HUES64 (cell line): ENCODE measurements at regions not wholly inside any gene's neighbourhood (a gene's known extent, or its start where the extent isn't known, plus 50 kb on each side); places are given as distances from the start of the nearest gene placed in this dataset.
"Not testable (repeated sequence)": the region's sequence is repeated elsewhere in the genome, so short reads cannot be mapped to it uniquely, and the experiment has no call there.

Source experiments
- H3K27ac ChIP-seq: 2 replicates; pipeline ENCODE4 v1.7.0; 2013; ENCODE audit warnings: low read depth, low read length, inconsistent platforms
- H3K27me3 ChIP-seq: 2 replicates; pipeline ENCODE4 v1.6.1; 2013; ENCODE audit warnings: mild to moderate bottlenecking, low read length; ENCODE audit not compliant: insufficient read depth
- H3K36me3 ChIP-seq: 2 replicates; pipeline ENCODE4 v1.6.1; 2013; ENCODE audit warnings: mild to moderate bottlenecking, low read length; ENCODE audit not compliant: insufficient read depth
- H3K4me1 ChIP-seq: 2 replicates; pipeline ENCODE4 v1.6.1; 2013; ENCODE audit warnings: mild to moderate bottlenecking, low read length, moderate library complexity; ENCODE audit not compliant: insufficient read depth
- H3K4me3 ChIP-seq: 2 replicates; pipeline ENCODE4 v1.5.1; 2013; ENCODE audit warnings: mild to moderate bottlenecking, low read length, moderate library complexity
- H3K9ac ChIP-seq: 2 replicates; pipeline ENCODE4 v1.6.1; 2013; ENCODE audit warnings: mild to moderate bottlenecking, low read depth, low read length
- H3K9me3 ChIP-seq: 2 replicates; pipeline ENCODE4 v1.6.1; 2013; ENCODE audit warnings: low read depth, low read length; ENCODE audit not compliant: insufficient read depth
- WGBS: fragments of 150-250, 120-280 bp; methylation state at CpG from one replicate; pipeline ENCODE4 v1.1.7; 2013; ENCODE audit warnings: missing lambda C conversion rate; 5-methylcytosine and 5-hydroxymethylcytosine counted together

DNA sequence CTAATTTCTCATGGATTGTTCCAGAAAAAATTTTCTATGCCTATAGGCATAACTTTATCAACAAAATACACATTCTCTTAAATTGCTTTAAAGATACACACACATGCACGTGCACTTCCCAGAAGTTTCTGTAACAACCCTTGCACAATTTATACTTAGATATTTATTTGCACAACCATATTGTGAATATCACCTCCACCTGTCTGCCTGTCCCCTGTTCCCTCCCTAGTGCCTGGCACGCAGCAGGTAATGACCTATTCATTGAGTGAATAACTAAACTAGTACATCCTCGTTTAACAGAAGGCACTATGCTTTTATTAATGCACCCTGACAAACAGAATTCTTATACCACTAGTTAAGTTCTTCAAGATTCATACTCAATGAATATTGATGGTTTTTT, 198.9 kb downstream of the BCAS1 start:
- peak overlapping the region; percentile 9; the same call in 1 of the 2 replicates for H3K27ac ChIP-seq
- peaks cover 54% of the 10 kb centered on the region for H3K4me1 ChIP-seq
- 81% methylated on average over 3 of the region's 3 CpGs for WGBS
- H3K9ac ChIP-seq: no peak overlapping the region
- H3K4me3 ChIP-seq: no peak overlapping the region
- H3K9me3 ChIP-seq: no peaks in the 10 kb centered on the region
- H3K36me3 ChIP-seq: no peaks in the 10 kb centered on the region
- H3K27me3 ChIP-seq: no peaks in the 10 kb centered on the region

GRCh38 chr20:53870426-53871315, 199.7 kb downstream of the BCAS1 start:
- Histone ChIP-seq H3K27ac (no peak overlapping the region), H3K9ac (no peak overlapping the region), H3K4me1 (peaks cover 63% of the 10 kb centered on the region), H3K36me3 (no peaks in the 10 kb centered on the region), H3K4me3 (no peak overlapping the region), H3K9me3 (no peaks in the 10 kb centered on the region), H3K27me3 (no peaks in the 10 kb centered on the region)
- 74% methylated on average over 8 of the region's 9 CpGs for WGBS

DNA sequence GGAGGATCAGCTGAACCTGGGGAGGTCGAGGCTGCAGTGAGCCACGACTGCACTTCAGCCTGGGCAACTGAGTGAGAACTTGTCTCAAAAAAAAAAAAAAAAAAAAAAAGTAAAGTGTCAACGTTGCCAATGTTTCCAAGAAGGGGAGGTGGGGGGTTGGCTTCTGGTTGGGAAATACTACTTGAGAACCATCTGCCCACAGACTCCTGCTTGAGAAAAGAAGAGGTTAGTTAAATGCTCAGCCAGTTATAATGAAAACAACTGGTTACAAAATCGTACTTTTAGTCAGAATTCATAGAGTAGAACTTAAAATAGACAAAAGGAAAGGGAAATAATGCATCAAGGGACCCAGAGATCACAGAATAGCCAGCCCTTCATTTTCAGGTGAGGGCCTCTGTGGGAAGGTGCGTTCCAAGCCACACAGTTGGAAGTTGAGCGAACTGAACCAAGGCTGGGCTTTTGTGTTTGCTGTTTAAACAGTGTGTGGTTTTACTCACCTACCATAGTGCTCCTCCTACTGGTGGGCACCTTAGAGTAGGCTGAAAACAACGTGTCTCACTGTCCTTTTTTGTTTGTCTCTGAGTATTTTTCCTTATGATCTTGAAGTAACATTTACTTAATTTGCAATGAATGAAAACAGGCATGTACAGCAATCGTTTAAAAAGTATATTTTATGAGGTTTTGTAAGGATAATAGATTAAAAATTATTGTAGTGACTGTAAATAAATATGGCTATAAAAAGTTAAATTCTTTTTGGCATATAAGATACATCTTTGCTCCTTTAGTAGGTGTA, 200.7 kb downstream of the BCAS1 start:
- no peaks in the 10 kb centered on the region for H3K36me3 ChIP-seq
- H3K4me3 ChIP-seq: no peak overlapping the region
- H3K27ac ChIP-seq: peak overlapping the region; percentile 22; the same call in 1 of the 2 replicates
- H3K9me3 ChIP-seq: no peaks in the 10 kb centered on the region
- H3K9ac ChIP-seq: no peak overlapping the region
- 29% methylated on average over 8 of the region's 8 CpGs for WGBS
- no peaks in the 10 kb centered on the region for H3K27me3 ChIP-seq
- peaks cover 73% of the 10 kb centered on the region for H3K4me1 ChIP-seq

GRCh38 chr20:53867741-53868351, 202.5 kb downstream of the BCAS1 start:
- H3K36me3 ChIP-seq: no peaks in the 10 kb centered on the region
- H3K4me1 ChIP-seq: peaks cover 82% of the 10 kb centered on the region
- H3K27me3 ChIP-seq: no peaks in the 10 kb centered on the region
- peak overlapping the region; percentile 26 for H3K4me3 ChIP-seq
- H3K9me3 ChIP-seq: no peaks in the 10 kb centered on the region
- peak overlapping the region; percentile 97 for H3K27ac ChIP-seq
- 49% methylated on average over 6 of the region's 6 CpGs for WGBS
- H3K9ac ChIP-seq: peak overlapping the region; percentile 50; the same call in 1 of the 2 replicates

DNA sequence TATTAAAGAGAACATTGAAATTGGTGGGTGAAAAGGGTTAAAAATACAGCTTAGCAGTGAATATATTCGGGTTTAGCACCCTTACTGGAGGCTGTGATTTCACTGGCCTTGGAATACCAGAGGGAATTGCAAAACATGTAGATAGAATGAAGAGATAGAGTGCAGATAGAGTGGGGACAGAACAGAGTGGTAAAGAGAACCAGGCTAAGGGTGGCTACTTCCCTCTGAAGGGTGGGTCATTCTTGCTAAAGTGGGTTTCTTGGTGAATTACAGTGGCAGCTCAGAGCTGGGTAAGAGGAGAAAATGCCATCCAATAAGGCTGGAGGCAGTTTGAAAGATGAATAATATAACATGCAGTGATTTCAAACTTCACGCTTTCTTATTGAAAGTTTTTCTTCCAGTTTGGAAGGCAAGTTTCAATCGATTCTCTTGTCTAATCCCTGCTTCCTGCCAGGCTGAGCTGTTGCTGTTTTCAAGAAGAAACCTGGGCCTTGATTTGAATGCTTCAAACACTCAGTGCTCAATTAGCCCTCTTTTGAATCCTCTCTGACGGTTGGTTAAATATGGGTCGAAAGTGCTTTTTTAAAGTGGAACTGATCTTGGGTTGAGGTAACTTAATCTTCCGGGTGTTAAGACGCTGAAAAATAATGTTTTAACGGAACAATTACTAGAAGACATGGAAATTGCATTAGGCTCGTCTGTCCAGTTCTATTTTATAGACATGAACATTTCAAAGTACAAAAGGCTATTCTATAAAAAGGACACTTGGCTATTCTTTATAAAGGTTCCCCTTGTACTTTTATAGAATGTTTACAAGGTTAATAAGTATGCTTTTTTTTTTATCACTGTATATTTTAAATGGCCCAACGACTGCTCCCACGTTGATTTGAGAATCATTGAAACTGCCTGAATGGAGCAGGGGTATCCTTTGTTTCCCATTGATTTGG, 203.3 kb downstream of the BCAS1 start:
- Histone ChIP-seq H3K4me1 (peaks cover 76% of the 10 kb centered on the region), H3K9me3 (no peaks in the 10 kb centered on the region), H3K4me3 (peak overlapping the region; percentile 26), H3K27me3 (no peaks in the 10 kb centered on the region), H3K27ac (peak overlapping the region; percentile 97), H3K9ac (peak overlapping the region; percentile 64), H3K36me3 (no peaks in the 10 kb centered on the region)
- WGBS: 11% methylated on average over 10 of the region's 11 CpGs

DNA sequence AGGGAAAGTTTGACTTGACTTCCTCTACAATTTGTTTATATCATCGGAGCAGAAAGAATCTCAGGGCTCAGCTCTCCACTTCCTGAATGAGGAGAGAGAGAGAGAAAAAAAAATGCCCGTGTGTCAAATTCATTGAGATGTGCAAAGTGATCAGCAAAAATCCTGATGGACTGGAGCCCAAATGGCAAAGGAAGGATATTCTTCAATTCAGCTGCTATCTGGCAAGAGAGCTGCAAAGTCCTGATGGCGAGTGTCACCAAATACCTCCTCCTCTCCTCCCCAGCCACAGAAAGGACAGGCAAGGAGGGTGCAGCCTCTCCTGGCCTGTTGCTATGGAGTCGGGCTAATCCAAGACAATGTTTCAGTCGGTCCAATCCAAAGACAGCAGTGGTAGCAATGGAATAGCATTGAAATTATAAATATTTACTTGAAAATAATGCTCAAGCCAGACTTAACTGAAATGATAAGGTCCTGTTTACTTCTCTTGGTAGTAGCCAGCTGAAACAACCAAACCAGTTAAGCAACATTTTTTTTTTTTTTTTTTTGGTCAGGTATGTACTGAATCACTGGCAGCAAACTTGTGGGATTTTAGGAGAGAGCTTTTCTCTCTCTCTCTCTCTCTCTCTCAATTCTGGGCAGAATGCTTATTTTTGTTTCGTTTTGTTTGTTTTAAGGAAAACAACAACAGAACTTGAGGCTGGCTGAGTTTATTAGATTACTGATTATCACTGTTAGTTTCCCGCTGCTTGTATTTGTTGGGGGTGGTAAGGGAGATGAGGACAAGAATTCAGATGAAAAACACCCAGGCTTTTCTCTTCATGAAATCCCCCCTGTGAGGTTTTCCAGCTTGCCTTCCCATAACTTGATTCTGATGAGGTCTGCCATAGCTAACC, 204.2 kb downstream of the BCAS1 start:
- no peaks in the 10 kb centered on the region for H3K27me3 ChIP-seq
- H3K36me3 ChIP-seq: no peaks in the 10 kb centered on the region
- WGBS: 18% methylated on average over 7 of the region's 7 CpGs
- peak overlapping the region; percentile 97 for H3K27ac ChIP-seq
- peak overlapping the region; percentile 64 for H3K9ac ChIP-seq
- 0 out of 2 replicates have a peak overlapping the region, but pooled peaks have one; percentile 18 for H3K4me3 ChIP-seq
- peaks cover 68% of the 10 kb centered on the region for H3K4me1 ChIP-seq
- H3K9me3 ChIP-seq: no peaks in the 10 kb centered on the region

DNA sequence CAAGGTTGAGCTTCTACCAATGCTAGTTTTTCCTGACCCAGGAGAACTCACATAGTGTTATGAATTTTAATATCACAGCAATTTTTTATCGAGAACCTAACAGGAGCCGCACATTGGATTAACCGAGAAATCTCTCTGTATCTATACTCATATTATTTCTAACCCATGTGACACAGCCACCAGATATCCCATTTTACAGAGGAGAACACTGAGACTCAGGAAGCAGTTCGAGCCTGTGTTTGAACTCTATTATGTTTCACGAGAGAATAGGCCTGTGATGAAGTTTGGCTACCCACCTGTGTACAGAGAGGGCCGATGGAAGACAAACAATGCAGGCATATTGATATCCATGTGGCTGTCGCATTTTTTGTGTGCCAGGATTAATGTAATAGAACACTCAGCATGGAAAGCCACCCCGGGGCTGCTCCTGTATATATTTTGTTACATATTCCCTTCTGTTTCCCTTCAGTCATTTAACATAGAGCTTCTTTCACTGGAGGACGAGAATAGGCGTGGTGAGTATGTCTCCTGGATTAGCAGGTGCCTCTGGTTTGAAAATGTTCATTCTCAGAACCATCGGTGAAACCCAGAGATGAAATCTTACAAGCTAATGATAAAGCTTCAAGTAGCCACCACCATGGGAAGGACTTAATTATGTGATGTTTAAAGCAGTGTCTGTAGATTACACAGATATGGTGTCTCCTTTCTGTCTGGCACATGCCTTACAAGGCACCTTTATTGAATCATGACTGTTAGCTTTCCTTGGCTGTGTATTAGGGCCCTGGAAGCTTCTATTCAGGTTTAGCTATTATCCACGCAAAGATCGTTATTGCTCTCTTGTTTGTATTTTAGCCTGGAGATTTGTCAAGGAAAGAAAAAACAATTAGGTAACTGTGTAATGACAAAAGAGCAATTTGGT, 205.4 kb downstream of the BCAS1 start:
- WGBS: 88% methylated on average over 11 of the region's 13 CpGs
- H3K4me3 ChIP-seq: not testable (repeated sequence)

GRCh38 chr20:53863923-53864641, 206.3 kb downstream of the BCAS1 start:
- peaks cover 55% of the 10 kb centered on the region for H3K4me1 ChIP-seq
- not testable (repeated sequence) for H3K9ac ChIP-seq, H3K36me3 ChIP-seq, H3K9me3 ChIP-seq, H3K27me3 ChIP-seq, H3K27ac ChIP-seq, H3K4me3 ChIP-seq
- 36% methylated on average over 9 of the region's 10 CpGs for WGBS

More for the DNA sequence above, 205.4 kb downstream of the BCAS1 start:
- H3K27ac ChIP-seq: peak overlapping the region; percentile 97
- H3K36me3 ChIP-seq, H3K9ac ChIP-seq, H3K9me3 ChIP-seq, H3K27me3 ChIP-seq: not testable (repeated sequence)
- H3K4me1 ChIP-seq: peaks cover 60% of the 10 kb centered on the region

GRCh38 chr20:53863535-53863922, 206.9 kb downstream of the BCAS1 start:
- WGBS: 86% methylated on average over 2 of the region's 3 CpGs
- not testable (repeated sequence) for H3K9ac ChIP-seq, H3K36me3 ChIP-seq, H3K4me3 ChIP-seq, H3K9me3 ChIP-seq, H3K27me3 ChIP-seq, H3K27ac ChIP-seq
- H3K4me1 ChIP-seq: peaks cover 55% of the 10 kb centered on the region
